Tibial nerve (tissue), 4 donors: ENCODE measurements at regions not wholly inside any gene's neighbourhood (a gene's known extent, or its start where the extent isn't known, plus 50 kb on each side); places are given as distances from the start of the nearest gene placed in this dataset.

Experiments
- EP300 ChIP-seq, 2 donors: sonication (generic); formaldehyde crosslinking; IDR thresholded peaks; one replicate each; pipeline ENCODE4 v1.6.1; 2017; ENCODE audit warnings: antibody characterized with exemption in 2 of 2, mild to moderate bottlenecking in 1 of 2
- TF ChIP-seq, protein P1 (sequence below), 5 experiments: fragments of 200-600 bp in 3 of 5; fragments of 450-650 bp in 2 of 5; sonication (generic) in 3 of 5; IDR thresholded peaks; one replicate each; pipeline ENCODE4 v1.5.1; 2016 to 2019; ENCODE audit warnings: antibody characterized with exemption in 5 of 5, mild to moderate bottlenecking in 3 of 5, moderate library complexity in 2 of 5

DNA sequence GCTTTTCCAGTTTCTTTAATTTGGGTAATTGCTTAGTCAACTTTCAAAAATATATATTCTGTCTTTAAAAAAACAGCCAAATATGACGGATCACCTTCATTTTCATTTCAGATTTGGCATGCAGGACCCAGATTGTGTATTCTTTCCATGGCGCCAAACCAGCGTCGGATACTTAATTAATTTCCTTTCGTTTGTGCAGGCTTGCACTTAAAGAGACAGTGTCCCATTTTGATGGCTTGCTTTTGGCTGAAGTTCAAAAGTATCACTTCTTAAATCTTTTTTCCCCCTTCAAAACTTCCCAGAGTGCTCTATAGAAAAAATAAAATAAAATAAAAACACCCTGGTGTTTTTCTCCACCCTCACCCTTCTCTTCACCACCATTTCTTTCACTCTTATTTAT, 394.5 kb upstream of the SOX9 start:
- TF ChIP-seq, protein P1, sequence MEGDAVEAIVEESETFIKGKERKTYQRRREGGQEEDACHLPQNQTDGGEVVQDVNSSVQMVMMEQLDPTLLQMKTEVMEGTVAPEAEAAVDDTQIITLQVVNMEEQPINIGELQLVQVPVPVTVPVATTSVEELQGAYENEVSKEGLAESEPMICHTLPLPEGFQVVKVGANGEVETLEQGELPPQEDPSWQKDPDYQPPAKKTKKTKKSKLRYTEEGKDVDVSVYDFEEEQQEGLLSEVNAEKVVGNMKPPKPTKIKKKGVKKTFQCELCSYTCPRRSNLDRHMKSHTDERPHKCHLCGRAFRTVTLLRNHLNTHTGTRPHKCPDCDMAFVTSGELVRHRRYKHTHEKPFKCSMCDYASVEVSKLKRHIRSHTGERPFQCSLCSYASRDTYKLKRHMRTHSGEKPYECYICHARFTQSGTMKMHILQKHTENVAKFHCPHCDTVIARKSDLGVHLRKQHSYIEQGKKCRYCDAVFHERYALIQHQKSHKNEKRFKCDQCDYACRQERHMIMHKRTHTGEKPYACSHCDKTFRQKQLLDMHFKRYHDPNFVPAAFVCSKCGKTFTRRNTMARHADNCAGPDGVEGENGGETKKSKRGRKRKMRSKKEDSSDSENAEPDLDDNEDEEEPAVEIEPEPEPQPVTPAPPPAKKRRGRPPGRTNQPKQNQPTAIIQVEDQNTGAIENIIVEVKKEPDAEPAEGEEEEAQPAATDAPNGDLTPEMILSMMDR (IDR thresholded peaks at IDR 0.05) = no peak
- TF ChIP-seq EP300 (IDR thresholded peaks at IDR 0.05) = no peak
